ENCODE measurements at regions not wholly inside any gene's neighbourhood (a gene's known extent, or its start where the extent isn't known, plus 50 kb on each side); places are given as distances from the start of the nearest gene placed in this dataset.
A peak's percentile ranks its signal among the peaks of the same experiment; 100 is the strongest.
"Not testable (repeated sequence)": the region's sequence is repeated elsewhere in the genome, so short reads cannot be mapped to it uniquely, and the experiment has no call there.

DNA sequence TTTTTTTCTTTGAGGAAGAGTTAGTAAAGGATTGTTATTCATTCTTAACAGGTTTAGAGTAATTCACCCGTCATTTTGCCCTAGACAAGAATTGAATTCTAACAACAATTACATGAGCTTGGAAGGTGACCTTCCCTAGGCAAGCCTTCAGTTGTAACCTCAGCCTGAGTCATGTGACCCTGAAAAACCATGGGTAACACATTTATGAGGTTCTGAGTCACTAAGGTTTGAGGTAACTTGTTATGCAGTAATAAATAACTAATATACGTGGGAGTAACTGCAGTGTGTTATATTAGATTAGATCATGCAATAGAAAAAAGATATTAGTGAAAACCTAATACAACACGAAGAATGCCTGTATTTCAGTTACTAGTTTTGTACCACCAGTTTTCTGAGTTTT lies 237.6 kb upstream of the NDN start:
- no peak for DNase-seq (ENCODE audit: low spot score)

DNA sequence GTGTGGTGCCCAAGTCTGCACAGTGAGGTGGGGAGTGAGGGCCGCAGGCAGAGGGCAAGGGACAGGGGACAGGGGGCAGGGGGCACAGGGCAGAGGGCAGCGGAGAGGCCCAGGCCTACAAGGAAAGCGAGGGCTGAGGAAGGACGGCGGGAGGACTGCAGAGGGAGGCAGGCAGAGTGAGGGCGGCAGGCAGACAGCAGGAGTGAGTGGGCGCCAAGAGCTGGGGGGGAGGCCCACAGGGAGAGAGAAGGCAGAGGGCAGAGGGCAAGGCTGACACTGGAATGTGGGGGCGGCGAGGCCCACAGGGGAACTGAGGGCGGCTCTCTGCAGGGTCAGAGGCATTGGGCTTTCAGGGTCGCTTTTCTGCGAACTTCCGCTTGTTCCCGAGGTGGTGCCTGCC lies 267.8 kb upstream of the NDN start:
- DNase-seq (ENCODE audit: low spot score), result peak; percentile 4

DNA sequence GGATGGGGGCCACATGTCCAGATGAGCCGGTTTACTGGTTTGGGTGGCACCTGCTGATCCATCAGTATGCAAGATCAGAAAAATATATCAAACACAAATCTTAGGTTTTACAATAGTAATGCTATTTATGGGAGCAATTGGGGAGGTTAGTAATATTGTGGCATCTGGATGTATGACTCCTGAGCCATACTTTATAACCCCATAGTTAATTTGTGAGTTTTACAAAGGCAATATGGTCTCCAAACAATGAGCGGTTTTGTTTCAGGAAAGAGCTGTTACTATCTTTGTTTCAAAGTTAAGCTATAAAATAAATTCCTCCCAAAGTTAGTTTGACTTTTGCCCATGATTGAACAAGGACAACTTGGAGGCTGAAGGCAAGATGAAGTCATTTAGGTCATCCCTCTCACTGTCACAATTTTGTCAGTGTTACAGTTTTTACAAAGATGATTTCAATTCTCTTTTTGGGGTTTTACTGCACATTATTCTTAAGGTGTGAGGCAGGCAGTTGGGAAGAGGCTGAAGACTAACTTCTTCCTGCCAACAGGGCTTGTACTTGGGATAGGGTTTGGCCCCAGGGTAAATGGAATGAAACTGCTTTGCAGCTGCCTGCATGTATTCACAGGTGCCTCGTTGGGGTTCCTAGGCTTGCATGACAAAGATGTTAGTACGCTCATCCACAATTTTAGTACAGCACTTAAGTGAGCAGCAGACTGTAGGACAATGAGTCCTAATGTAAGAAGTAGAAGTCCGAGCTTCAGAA lies 296.6 kb upstream of the NDN start:
- no peak for DNase-seq (ENCODE audit: low spot score)

DNA sequence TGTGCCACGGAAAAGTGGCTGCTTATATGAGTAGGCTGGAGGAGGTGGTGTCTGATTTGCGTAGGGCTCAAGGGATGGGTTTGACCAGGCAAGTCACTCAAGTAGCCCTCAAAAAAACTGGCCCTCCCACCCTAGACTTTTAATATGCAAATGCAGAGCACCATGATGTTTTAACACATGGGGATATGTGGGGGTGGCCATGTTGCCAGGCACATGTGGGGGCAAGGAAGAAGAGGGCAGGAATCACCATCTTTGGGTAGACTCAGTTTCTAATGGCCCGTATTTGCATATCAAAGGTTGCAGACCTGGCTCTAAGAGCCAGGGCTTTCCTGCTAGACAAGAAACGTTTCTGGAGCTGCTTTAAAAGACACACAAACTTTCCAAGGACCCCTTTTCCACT lies 307.2 kb upstream of the NDN start:
- no peak for DNase-seq (ENCODE audit: low spot score)

DNA sequence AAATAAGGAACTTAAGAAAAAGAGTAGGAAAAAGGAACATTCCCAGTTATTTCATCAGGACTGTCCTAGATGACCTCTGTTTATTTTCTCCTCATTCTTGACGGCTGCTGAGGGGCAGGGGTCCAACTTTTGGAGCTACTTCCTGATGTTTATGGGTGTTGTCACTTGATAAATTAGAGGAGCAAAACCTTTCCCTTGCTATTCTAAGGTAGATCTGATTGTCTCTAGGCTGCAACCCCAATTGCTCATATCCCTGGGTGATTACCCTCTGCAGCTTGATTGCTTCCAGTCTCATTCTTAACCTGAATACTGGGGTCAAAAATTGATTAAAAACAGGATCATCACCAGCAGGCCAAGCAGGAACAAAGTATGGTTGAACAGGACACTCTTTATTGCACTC lies 311.0 kb upstream of the NDN start:
- no peak for DNase-seq (ENCODE audit: low spot score)

DNA sequence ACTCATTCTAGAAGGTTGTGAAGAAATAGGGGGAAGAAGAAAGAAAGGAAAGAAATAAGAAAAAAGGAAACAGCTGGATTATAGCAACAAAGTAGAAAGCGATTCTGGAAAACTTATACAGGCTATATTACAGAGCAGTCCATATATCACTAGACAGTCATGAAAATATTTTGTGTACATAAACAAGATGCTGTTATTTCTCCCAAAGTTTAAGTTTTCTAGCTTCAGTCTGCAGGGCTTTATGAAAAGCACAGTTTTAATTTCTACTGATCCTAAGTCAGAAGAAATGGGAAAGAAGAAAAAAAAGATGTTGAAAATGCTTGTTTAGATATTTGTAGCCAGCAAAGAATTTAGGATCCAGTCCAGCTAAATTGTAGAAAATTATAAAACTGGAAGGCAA lies 321.4 kb upstream of the NDN start:
- no peak for DNase-seq (ENCODE audit: low spot score)

DNA sequence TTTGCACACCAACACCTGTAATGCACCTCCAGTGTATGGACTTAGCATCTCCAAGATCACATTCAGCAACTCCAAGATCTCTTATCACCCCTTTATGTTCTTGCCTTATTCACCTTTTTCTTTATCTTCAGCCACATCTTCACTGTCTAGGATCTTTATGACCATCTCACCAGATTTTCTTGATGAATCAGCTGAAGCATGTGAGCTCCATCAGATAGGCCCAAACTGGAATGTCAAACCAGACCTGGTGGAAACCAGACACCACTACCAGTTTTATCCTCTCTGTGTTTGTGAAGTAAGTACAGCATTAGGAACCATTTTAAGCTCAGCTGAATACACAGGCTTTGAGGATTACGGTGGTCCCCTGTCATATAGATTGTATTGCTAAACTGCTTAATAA lies 330.4 kb upstream of the NDN start:
- DNase-seq (ENCODE audit: low spot score), result no peak

DNA sequence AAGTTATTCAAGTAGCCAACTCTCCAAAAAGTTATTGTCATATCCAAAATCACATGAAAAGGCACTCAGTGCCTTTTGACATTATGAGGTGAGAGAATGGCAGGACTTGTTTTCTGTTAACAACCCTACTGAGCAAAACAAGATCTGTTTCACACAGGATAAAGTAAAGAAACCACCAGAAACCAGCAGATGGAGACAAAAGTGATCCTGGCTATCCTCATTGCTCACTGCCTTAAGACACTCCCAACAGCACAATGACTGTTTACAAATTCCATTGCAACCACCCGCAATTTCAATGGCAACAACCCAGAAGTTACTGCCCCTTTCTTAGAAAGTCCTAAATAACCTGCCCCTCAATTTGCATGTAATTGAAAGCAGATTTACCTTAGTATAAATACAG lies 352.6 kb upstream of the NDN start:
- DNase-seq (ENCODE audit: low spot score), result peak; percentile 20

DNA sequence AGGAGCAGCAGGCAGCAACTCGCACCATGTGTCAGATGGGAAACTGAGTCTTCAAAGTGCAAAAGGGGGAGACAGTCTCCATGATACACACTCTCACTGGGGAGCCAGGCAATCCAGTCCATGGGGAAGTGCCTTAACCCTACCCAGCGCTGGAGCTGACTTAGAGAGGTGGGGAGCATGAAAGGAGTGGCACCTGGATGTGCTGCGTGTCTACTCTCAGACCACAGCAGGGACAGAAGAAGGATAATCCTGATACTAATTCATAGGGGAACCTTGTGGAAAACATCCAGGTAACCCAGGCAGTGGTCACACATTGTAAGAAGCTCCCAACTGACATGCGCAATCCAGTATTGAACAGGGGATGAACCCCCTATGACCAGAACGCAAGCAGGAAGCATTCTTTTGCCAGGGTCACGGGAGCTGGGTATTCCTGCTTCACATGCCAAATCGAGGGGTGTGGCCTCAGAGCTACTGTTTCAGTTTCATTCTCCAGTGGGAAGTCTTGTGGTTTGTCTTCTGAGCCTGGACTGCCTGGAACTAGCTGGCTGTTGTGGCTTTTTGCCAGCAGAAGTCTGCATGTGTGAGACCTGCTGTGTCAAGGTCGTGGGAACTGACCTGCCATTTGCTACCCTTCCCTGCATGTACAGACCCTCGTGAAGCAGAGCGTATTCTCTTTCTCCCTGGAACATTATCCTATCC lies 367.6 kb upstream of the NDN start:
- DNase-seq (ENCODE audit: low spot score), result no peak

DNA sequence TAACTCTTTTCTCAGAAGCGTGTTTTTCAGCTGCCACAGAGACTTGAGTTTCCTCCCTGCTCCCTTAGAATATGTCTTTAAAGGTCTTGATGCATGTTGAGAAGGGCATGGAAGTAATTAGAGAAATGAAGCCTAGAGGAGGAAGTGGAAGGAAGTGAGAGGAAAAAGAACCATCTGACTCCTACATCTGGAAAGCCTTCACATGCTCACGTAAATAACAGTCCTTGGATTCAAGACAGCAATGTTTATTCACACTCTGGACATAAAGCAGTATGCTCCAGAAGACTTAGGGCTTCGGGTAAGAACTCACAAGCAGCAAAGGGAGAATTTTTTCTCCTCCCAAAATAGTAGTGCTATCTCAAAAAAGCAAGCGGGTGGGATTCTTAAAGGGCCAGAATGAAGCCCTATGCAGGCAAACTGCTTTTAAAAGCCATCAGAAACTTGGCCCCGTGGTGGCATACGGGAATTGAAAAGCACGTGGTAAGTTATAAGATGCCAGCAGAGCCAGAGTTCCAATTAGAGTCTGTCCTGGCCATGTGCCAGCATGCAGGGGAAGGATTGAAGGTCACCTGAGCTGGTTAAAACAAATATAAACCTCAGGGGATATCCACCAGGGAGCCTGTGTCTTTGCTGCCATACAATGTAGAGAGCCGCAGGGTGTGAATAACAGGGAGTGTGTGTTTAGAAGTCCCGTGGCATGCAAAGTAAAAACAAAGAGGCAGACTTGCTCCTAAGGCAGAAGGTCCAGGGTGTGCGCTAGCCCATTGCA lies 380.8 kb upstream of the NDN start:
- no peak for DNase-seq (ENCODE audit: low spot score)

DNA sequence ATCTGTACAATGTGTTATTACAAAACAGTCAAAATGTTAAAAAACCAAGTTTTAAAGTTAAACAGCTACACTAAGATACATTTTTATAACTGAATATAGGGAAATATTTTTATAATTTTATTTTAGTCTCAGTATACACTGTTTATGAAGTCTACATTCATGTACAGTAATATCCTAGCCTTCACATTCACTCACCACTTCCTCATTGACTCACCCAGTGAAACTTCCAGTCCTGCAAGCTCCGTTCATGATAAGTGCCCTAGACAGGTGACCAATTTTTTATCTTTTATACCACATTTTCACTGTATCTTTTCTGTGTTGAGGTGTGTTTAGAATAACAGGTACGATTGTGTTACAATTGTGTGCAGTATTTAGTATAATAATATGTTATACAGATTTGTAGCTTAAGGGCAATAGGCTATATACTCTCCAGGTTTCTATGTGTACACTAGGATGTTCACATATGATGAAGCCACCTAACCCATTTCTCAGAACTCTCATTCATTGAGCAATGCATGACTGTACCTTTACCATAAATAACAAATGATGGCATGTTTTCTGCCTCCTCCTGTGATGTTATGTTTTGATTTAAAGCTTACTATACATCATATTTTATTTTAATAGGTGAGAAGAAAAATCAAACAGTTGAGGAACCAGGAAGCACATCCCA lies 388.4 kb upstream of the NDN start:
- DNase-seq (ENCODE audit: low spot score), result no peak

DNA sequence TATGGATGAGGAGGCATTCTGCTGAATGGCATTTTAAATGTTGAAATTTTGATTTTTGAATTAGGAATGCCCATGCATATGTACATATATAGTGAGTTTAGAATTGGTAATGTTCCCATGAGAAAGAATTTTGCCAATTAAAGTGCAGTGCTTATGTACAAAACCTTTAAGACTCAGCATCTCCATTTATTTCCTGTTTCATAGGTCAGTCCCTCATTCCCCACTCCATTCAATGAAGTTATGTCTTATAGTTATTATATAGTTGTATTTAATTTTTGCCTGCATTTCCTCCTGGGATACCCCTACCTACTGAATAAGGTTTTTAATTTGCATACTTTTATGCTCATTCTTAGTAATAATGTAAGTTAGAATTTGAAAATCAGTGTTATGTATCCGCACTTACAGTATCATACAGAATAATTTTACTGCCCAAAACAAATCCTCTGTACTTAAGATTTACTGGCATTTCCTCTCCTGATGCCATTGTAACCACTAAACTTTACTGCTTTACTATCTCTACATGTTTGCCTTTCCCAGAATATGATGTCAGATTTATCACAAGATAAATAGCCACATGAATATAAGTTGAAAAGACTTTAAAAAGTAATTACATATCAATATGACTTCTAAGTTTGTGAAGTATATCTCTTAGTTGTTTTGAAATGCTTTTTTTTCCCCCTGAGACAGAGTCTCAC lies 389.1 kb upstream of the NDN start:
- DNase-seq (ENCODE audit: low spot score), result no peak

DNA sequence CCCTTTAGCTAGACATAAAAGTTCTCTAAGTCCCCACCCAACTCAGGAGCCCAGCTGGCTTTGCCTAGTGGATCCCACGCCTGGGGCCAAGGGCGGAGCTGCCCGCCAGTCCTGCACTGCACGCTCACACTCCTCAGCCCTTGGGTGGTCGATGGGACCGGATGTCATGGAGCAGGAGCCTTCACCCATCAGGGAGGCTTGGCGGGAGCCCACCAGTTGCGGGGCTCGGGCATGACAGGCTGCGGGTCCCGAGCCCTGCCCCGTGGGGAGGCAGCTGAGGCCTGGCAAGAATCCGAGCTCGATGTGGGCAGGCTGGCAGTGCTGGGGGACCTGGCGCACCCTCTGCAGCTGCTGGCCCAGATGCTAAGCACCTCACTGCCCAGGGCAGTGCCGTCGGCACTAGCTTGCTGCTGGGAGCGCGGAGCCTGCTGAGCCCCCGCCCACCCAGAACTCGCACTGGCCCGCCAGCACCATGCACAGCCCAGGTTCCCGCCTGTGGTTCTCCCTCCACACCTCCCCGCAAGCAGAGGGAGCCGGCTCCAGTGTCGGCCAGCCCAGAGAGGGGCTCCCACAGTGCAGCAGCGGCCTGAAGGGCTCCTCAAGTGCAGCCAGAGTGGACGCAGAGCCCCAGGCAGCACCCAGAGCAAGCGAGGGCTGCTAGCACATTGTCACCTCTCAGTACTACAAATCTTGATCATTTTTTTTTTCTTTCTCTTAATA lies 391.4 kb upstream of the NDN start:
- DNase-seq (ENCODE audit: low spot score), result no peak

DNA sequence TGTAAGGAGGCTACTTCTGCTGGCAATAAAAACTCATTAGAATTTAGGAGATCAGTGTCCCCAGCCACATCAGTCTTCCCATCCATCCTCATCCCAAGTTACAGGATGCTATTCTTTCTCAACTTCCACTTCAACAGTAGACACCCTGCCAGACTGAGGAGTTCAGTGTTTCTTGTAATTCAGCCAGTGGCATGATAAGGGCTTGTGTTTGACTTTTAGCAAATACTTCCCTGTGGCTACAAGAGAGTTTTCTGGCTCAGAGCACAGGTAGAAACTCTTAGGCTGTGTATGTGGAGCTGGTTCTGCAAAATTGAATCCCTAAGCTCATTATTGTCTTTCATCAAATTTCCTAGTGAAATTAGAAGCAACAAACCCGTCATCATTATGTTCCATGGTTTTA lies 401.8 kb upstream of the NDN start:
- DNase-seq (ENCODE audit: low spot score), result not testable (repeated sequence)

DNA sequence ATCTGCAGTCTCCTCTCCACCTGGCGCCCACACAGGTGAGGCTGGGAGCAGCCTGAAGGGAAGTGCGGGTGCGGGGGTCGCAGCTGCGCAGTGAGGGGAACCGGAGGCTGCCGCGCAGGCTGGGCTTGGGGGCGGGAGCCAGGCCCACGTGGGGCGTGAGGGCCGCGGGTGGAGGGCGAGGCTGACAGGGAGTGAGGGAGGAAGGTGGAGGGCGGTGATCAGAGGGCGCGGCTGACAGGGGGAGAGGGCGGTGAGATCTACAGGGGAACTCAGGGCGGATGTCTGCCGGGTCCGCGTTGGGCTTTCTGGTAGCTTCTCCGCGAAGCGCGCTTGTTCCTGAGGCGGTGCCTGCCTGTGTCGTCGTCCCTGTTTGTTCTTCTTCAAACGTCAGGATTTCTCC lies 414.4 kb upstream of the NDN start:
- DNase-seq (ENCODE audit: low spot score), result not testable (repeated sequence)

DNA sequence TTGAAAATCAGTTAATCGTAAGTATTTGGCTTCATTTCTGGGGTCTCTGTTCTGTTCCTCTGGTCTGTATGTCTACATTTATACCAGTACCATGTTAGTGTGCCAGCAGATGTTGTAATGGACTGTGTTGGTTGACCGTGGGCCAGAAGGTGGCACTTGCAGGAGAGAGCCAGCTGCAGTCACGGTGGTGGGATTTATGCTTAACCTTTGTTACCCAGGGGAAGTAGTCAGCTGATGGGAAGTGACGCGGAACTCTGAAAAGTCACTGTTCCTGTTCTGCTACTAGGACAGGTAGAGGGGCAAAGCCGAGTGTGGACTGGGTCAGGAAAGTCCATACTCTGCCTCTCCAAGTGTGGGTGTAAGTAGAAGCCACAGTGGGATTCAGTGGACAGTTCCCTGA lies 420.4 kb upstream of the NDN start:
- DNase-seq (ENCODE audit: low spot score), result not testable (repeated sequence)

DNA sequence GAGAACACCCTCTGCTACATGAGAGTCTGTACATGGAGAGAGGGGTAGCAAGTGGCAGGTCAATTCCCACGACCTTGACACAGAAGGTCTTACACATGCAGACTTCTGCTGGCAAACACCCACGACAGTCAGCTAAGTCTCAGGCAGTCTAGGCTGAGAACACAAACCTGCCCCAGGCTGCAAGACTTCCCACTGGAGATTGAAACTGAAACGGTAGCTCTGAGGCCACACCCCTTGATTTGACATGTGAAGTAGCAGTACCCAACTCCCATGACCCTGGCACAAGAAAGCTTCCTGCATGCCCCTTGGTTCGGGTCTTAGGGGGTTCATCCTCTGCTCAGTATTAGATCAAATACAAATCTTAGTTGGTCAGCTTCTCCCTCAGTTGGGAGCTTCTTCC lies 420.8 kb upstream of the NDN start:
- DNase-seq (ENCODE audit: low spot score), result not testable (repeated sequence)

DNA sequence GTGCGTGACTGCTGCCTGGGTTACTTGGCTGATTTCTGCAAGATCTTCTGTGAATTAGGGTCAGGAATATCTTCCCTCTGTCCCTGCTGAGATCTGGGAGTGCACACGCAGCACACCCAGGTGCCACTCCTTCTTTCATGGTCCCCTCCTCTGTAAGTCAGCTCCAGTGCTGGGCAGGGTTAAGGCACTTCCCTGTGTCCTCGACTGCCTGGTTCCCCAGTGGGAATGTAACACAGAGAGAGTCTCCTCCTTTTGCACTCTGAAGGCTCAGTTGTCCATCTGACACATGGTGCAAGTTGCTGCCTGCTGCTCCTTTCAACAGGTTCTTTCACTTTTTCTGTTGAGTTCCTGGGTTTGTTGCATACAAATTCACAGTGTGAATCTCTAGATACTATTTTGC lies 421.2 kb upstream of the NDN start:
- not testable (repeated sequence) for DNase-seq (ENCODE audit: low spot score)

DNA sequence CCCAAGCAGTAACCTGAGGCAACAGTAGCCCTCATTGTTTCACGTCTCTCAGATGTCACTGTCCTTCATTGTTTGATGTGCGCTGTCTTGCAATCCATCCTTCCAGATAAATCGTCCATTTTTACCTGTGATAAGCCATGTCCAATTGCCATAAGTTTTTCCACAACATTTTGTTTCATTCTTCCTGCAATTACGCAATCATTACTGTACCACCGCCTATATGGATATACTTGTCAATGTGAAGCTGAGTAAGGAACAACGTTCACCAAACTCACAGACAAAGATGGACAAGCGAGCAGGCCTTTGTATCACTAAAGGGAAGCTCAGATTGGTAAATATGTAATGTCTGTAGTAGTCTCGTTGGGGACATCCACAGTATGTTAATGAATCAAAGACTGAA lies 452.5 kb upstream of the NDN start:
- DNase-seq (ENCODE audit: low spot score), result not testable (repeated sequence)

DNA sequence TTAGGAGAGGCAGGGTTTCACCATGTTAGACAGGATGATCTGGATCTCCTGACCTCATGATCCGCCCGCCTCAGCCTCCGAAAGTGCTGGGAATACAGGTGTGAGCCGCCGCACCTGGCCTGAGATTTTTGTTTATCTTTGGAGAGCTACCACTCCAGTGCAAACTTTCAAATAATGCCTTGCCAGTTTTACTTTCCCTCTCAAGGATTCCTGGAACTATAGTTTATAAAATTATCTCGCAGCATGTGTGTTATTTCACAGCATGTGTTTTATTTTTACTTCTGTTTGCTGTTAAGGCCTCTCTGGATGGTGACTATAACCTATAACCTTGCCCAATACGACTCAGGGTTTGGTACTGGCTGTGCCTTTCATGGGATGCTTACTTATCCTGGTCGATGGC lies 458.0 kb upstream of the NDN start:
- not testable (repeated sequence) for DNase-seq (ENCODE audit: low spot score)

DNA sequence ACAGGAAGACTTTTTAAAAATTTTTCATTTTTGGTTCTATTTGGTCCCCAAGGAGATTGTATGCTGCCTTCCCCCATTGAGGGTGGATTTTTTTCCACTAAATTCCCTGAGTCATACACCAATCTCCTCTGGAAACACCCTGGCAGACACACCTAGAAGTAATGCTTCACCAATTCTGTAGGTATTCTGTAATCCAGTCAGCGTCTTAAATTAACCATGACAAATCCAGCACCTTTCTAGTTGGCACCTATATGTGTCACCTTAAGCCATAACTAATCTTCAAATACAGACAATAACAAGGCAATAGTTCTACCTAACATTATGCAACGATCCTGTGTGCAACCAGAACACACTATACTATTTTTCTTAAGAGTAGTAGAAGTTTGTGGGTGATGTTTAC lies 459.1 kb upstream of the NDN start:
- DNase-seq (ENCODE audit: low spot score), result no peak
